IMR-90 (cell line): ENCODE measurements at regions not wholly inside any gene's neighbourhood (a gene's known extent, or its start where the extent isn't known, plus 50 kb on each side); places are given as distances from the start of the nearest gene placed in this dataset.

Experiments
- ATAC-seq: fragments of 200-7000 bp; cut with Tn5 transposase; 2 replicates; pipeline ENCODE4 v1.9.1; 2020; ENCODE audit warnings: low read depth, mild to moderate bottlenecking, moderate library complexity
- BruUV-seq: library from RNA; stranded (reverse); fragments of 400-500 nt; replicated peaks from 2 replicates; lab custom pipeline; 2021; lab: Mats Ljungman, UMichigan
- CTCF ChIA-PET: fragments of 300-600 bp; formaldehyde crosslinking; extraction: SDS; loops from one replicate; lab custom pipeline; 2021; ENCODE audit warnings: antibody characterized with exemption; lab: Yijun Ruan, JAX
- POLR2A ChIA-PET: fragments of 300-600 bp; sonication (Branson Sonifier 250); formaldehyde crosslinking; loops from one replicate; lab custom pipeline; 2022; ENCODE audit warnings: antibody characterized with exemption; ENCODE audit not compliant: unreplicated experiment; lab: Charles Lee
- DNase-seq: peaks from one replicate; pipeline ENCODE4 v3.0.0; 2013
- H2AFZ ChIP-seq: replicated peaks from 2 replicates; pipeline ENCODE3; 2013; ENCODE audit warnings: low read length, mild to moderate bottlenecking; ENCODE audit not compliant: poor library complexity
- H2AK5ac ChIP-seq: 2 replicates; pipeline ENCODE4 v1.6.1; 2013; ENCODE audit warnings: low read depth, low read length, inconsistent platforms
- H2AK9ac ChIP-seq: replicated peaks from 2 replicates; pipeline ENCODE3; 2013; ENCODE audit warnings: mild to moderate bottlenecking, low read depth, low read length, moderate library complexity; ENCODE audit not compliant: poor library complexity
- H2BK120ac ChIP-seq: 2 replicates; pipeline ENCODE4 v1.6.1; 2013; ENCODE audit warnings: low read depth, low read length, inconsistent platforms
- H2BK15ac ChIP-seq: 3 replicates; pipeline ENCODE4 v1.6.1; 2013; ENCODE audit warnings: low read depth, low read length, inconsistent platforms
- H2BK20ac ChIP-seq: 2 replicates; pipeline ENCODE4 v1.6.1; 2013; ENCODE audit warnings: low read depth, mild to moderate bottlenecking, inconsistent platforms, low read length, moderate library complexity
- H2BK5ac ChIP-seq: 2 replicates; pipeline ENCODE4 v1.6.1; 2013; ENCODE audit warnings: mild to moderate bottlenecking, low read depth, low read length, inconsistent platforms; ENCODE audit not compliant: poor library complexity, severe bottlenecking
- H3K14ac ChIP-seq: replicated peaks from 2 replicates; pipeline ENCODE4 v1.6.1; 2013; ENCODE audit warnings: low read depth, low read length, inconsistent platforms
- H3K18ac ChIP-seq: 2 replicates; pipeline ENCODE4 v1.6.1; 2013; ENCODE audit warnings: low read depth, low read length, control low read depth
- H3K23ac ChIP-seq: 2 replicates; pipeline ENCODE4 v1.6.1; 2013; ENCODE audit warnings: low read depth, low read length, inconsistent platforms
- H3K27ac ChIP-seq: 2 replicates; pipeline ENCODE4 v1.5.1; 2013; ENCODE audit warnings: mild to moderate bottlenecking, control low read depth, low read length; ENCODE audit not compliant: insufficient read depth
- H3K27me3 ChIP-seq: 2 replicates; pipeline ENCODE4 v1.6.1; 2013; ENCODE audit warnings: low read length; ENCODE audit not compliant: control insufficient read depth, insufficient read depth
- H3K36me3 ChIP-seq: 2 replicates; pipeline ENCODE4 v1.6.1; 2013; ENCODE audit warnings: low read length, mixed read lengths; ENCODE audit not compliant: control insufficient read depth, insufficient read depth
- H3K4ac ChIP-seq: 2 replicates; pipeline ENCODE4 v1.6.1; 2013; ENCODE audit warnings: low read depth, low read length, inconsistent platforms
- H3K4me1 ChIP-seq: 2 replicates; pipeline ENCODE4 v1.6.1; 2013; ENCODE audit warnings: low read length, mixed read lengths; ENCODE audit not compliant: control insufficient read depth, insufficient read depth
- H3K4me2 ChIP-seq: 2 replicates; pipeline ENCODE4 v1.6.1; 2013; ENCODE audit warnings: low read depth, mild to moderate bottlenecking, control low read depth, low read length, moderate library complexity
- H3K4me3 ChIP-seq: 2 replicates; pipeline ENCODE4 v1.5.1; 2013; ENCODE audit warnings: low read depth, mild to moderate bottlenecking, control low read depth, low read length, moderate library complexity; ENCODE audit not compliant: insufficient read depth
- H3K56ac ChIP-seq: 2 replicates; pipeline ENCODE4 v1.6.1; 2013; ENCODE audit warnings: low read length, inconsistent platforms; ENCODE audit not compliant: insufficient read depth; ENCODE audit errors: extremely low read depth
- H3K79me1 ChIP-seq, 2 experiments: 2 replicates each; pipeline ENCODE4 v1.6.1; 2013; ENCODE audit warnings: low read length in 2 of 2, inconsistent platforms in 1 of 2, low read depth in 1 of 2
- H3K9ac ChIP-seq: 2 replicates; pipeline ENCODE4 v1.6.1; 2013; ENCODE audit warnings: low read depth, low read length, control low read depth
- H3K9me1 ChIP-seq: 2 replicates; pipeline ENCODE4 v1.6.1; 2013; ENCODE audit warnings: low read length, inconsistent platforms; ENCODE audit not compliant: insufficient read depth
- H3K9me3 ChIP-seq: 2 replicates; pipeline ENCODE4 v1.6.1; 2013; ENCODE audit warnings: low read length; ENCODE audit not compliant: control insufficient read depth, insufficient read depth
- H4K20me1 ChIP-seq: 2 replicates; pipeline ENCODE4 v1.6.1; 2013; ENCODE audit warnings: low read length, inconsistent platforms; ENCODE audit not compliant: insufficient read depth
- H4K5ac ChIP-seq: 2 replicates; pipeline ENCODE4 v1.6.1; 2013; ENCODE audit warnings: mild to moderate bottlenecking, low read depth, low read length, control low read depth
- H4K8ac ChIP-seq, 2 experiments: 2 replicates each; pipeline ENCODE4 v1.6.1; 2013; ENCODE audit warnings: low read depth in 2 of 2, low read length in 2 of 2, control low read depth in 1 of 2, inconsistent platforms in 1 of 2
- H4K91ac ChIP-seq: 2 replicates; pipeline ENCODE4 v1.6.1; 2013; ENCODE audit warnings: low read depth, low read length, inconsistent platforms; ENCODE audit not compliant: insufficient read depth
- CHD1 ChIP-seq: IDR thresholded peaks from 2 replicates; pipeline ENCODE4 v1.6.1; 2012; ENCODE audit warnings: low read depth, low read length, improper control_type of control experiment
- NFE2L2 ChIP-seq: fragments of 150-350 bp; IDR thresholded peaks from 2 replicates; pipeline ENCODE4 v1.6.1; 2016; ENCODE audit warnings: low read depth, mild to moderate bottlenecking, low read length
- POLR2A ChIP-seq: IDR thresholded peaks from 2 replicates; pipeline ENCODE4 v1.6.1; 2012; ENCODE audit warnings: mild to moderate bottlenecking, low read depth, low read length
- RCOR1 ChIP-seq: IDR thresholded peaks from 2 replicates; pipeline ENCODE4 v1.6.1; 2012; ENCODE audit warnings: mild to moderate bottlenecking, low read length, improper control_type of control experiment; ENCODE audit not compliant: insufficient replicate concordance
- SMC3 ChIP-seq: fragments of 150-350 bp; IDR thresholded peaks from 2 replicates; pipeline ENCODE4 v1.6.1; 2016; ENCODE audit warnings: low read depth, mild to moderate bottlenecking, antibody characterized with exemption, low read length, moderate library complexity
- USF2 ChIP-seq: fragments of 150-350 bp; IDR thresholded peaks from 2 replicates; pipeline ENCODE4 v1.6.1; 2017; ENCODE audit warnings: mild to moderate bottlenecking, antibody characterized with exemption, low read length, low read depth
- dilution Hi-C: fragments of 300-500 bp; cut with HindIII; formaldehyde crosslinking; loops from one replicate; pipeline ENCODE4 v1.14.3; 2018; ENCODE audit warnings: low sequenced_read_pairs; ENCODE audit not compliant: unreplicated experiment
- in situ Hi-C: fragments of 300-500 bp; cut with MboI; formaldehyde crosslinking; loops from 3 replicates; pipeline ENCODE4 v1.14.3; 2019; ENCODE audit warnings: low sequenced_read_pairs, inconsistent platforms, mixed read lengths
- intact Hi-C: fragments of 100-400 bp; cut with micrococcal nuclease; formaldehyde crosslinking; loops from 2 replicates; pipeline ENCODE4 v1.10.0; 2022

DNA sequence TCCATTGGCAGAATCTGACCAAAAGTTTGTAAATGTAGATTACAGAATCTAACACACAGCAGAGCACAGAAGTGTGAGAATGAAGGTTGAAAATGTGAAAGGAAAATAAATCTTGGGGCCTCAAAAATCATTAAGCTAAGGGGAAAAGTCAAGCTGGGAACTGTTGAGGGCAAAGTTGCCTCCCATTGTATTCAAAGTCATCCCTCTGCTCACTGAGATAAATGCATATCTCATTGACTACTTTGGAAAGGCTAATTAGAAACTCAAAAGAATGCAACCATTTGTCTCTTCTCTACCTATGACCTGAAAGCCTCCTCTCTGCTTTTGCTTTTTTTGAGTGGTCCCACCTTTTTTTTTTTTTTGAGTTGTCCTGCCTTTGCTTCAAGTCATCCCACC, 97.4 kb upstream of the ATF7IP start:
- no peak overlapping the region for H2BK120ac ChIP-seq
- H4K91ac ChIP-seq, result no peak overlapping the region
- no peak overlapping the region for H3K9ac ChIP-seq
- no peak overlapping the region for H2BK20ac ChIP-seq
- H3K27ac ChIP-seq, result no peak overlapping the region
- BruUV-seq, result no TSS peak
- H3K4ac ChIP-seq, result no peak overlapping the region
- no peak overlapping the region for H2AK5ac ChIP-seq
- no peak overlapping the region for H2AK9ac ChIP-seq
- ChIA-PET POLR2A (no interaction called here), CTCF (no interaction called here)
- H3K56ac ChIP-seq, result no peak overlapping the region
- in situ Hi-C loops (loop anchor here (10.0 kb wide), 1 partner anchor 97 kb away; the partner anchor contains the start of gene ATF7IP), dilution Hi-C loops (no loop called here), intact Hi-C loops (no loop called here)
- DNase-seq (no peak), ATAC-seq (no peak)
- no peaks in the 10 kb centered on the region for H3K79me1 ChIP-seq
- no peak overlapping the region for H3K4me3 ChIP-seq
- no peak overlapping the region for H3K18ac ChIP-seq
- H4K8ac ChIP-seq, result no peak overlapping the region
- no peak overlapping the region for H3K23ac ChIP-seq
- no peaks in the 10 kb centered on the region for H3K36me3 ChIP-seq
- no peaks in the 10 kb centered on the region; the same call in 1 of the 2 replicates for H3K4me1 ChIP-seq
- no peaks in the 10 kb centered on the region for H3K27me3 ChIP-seq
- peaks cover 3% of the 10 kb centered on the region; the same call in 1 of the 2 replicates for H3K9me3 ChIP-seq
- H2BK5ac ChIP-seq, result no peak overlapping the region
- H4K20me1 ChIP-seq, result no peaks in the 10 kb centered on the region
- H3K14ac ChIP-seq, result no peak overlapping the region
- H4K5ac ChIP-seq, result no peak overlapping the region
- no peak overlapping the region for H3K4me2 ChIP-seq
- H2BK15ac ChIP-seq, result no peak overlapping the region
- H3K9me1 ChIP-seq, result no peaks in the 10 kb centered on the region
- TF ChIP-seq RCOR1 (no peak), CHD1 (no peak), USF2 (no peak), NFE2L2 (no peak), SMC3 (no peak), POLR2A (no peak)
- no peak overlapping the region for H2AFZ ChIP-seq
